HT1080 (cell line): ENCODE measurements at regions not wholly inside any gene's neighbourhood (a gene's known extent, or its start where the extent isn't known, plus 50 kb on each side); places are given as distances from the start of the nearest gene placed in this dataset.
A peak's percentile ranks its signal among the peaks of the same experiment; 100 is the strongest.
"Not testable (repeated sequence)": the region's sequence is repeated elsewhere in the genome, so short reads cannot be mapped to it uniquely, and the experiment has no call there.

Experiments used
- DNase-seq: peaks from one replicate; pipeline ENCODE4 v3.0.0-alpha.2; 2015; ENCODE audit warnings: low read depth

DNA sequence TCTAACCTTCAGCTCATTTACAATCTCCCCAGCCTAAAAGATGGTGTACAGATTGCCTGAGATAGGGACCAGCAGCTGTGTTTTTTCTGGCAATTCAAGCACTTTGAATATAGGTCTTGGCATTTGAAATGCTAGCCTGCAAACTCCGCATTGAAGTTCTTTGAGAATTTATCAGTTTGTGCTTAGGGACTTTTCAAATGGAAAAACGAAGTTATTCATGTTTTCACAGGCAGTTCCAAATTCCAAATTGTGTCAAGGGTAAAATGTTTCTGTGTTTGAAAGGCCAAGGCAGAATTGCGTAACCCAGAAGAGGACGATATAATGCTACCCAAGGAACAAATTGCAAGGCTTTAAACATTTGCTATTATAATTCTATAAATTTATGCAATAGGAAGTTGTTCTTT is 168.9 kb upstream of the RASSF8 start:
- DNase-seq: no peak

DNA sequence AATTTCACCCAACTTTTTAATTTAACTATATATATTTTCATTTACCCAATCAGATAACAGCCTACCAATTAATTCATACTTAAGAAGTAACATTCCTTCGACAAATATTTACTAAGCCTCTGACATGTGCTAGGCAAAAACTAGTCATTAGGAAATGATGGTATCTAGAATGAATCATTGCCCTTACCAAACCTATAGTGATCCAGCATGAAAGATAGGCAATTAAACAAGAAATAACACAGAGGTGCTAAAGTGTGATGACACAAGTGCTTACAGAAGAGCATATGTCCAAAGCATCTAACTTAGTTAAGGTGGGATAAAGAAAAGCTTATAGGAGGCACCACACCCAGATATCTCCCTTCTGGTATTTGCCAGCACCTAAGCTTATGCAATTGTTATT is 166.5 kb upstream of the RASSF8 start:
- DNase-seq: no peak

DNA sequence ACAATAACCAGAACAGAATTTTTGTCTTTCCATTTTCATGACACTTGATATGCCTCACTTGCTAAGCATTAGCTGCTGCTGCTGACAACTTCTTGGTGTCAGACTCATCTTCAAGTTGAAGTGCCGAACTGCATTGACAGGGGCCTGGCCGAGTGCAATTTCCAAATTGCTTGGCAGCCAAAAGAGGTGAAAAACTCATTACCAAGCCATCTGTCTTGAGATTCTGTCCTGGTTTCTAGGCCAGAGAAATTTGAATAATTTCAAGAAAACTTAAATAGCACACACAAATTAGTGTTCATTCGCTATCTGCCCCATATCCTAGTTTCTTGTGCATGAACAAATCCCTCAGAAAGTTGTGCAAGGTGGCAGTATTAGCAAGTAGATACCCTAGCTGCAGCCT is 165.3 kb upstream of the RASSF8 start:
- DNase-seq: no peak

DNA sequence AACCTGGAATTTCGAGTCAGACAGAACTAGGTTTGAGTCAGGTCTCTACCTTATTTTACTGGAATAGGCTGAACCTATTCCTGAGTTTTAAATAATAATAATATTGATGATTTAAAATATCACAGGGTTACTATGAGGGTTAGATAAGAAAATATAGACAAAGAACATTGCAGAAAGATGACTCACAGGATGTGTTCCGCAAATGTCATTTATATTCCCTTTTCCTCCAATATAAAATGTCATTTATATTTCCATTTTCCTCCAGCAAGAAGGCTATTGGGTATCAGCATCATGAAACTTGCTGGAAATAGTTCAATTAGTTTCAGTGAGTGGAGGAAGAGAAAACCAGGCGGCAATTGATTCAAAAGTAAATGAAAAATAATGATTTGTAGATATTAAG is 163.9 kb upstream of the RASSF8 start:
- DNase-seq: peak; percentile 25

DNA sequence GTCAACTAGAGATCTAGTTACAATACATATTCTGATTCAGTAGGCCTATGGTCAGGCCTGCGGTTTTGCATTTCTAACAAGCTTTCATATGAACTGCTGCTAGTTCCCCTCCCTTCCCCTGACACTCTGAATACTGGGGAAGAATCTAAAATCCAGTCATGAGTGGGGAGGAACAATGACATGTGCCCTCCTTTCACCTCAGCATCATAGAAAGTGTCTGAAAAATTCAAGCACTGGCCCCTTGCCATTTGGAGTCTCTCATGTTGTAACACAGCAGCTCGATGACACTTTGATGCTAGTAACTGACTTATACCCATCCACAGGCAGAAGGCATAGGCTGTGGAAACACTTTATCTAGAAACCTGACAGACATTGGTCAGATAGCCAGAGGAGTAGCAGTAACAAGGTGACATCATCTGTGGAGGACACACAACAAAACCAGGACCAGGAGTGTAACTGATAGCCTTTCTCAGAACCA is 161.9 kb upstream of the RASSF8 start:
- peak; percentile 73 for DNase-seq

DNA sequence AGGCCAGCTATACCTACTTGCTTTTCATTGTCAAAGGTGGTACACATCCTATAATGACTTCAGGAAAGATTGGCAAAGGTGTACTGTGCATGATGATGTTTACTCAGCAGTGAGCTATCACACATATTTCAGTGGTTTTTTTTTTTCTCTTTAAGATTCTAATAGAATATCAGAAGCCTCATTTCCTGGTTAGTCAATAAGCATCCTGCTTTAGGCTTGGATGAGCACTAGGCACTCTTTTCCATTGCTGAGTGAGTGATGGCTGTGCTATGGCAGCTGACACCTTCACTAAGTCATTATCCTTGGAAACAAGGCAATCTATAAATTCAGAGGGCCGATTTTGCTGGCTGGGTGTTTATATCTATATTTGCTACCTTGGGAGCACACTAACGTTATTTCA is 161.1 kb upstream of the RASSF8 start:
- DNase-seq: peak; percentile 26

DNA sequence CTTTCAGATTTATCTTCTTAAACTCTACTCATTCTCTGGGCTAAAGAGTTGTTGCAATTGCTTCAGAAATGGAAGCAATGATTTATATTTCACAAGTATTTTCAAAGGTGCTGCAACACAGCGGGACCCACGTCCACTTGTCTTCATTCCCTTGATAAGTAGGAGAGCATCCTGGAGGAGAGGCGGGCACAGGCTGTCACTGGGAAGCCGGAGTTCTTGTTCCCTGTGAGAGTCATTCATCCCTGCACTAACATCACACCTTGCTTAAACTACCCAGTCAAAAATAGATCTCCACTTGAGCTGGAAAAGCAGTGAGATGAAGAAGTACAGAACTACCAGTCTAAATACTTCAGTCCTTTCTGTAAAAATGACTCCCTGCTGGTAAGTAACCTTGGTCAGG is 160.5 kb upstream of the RASSF8 start:
- DNase-seq: no peak

DNA sequence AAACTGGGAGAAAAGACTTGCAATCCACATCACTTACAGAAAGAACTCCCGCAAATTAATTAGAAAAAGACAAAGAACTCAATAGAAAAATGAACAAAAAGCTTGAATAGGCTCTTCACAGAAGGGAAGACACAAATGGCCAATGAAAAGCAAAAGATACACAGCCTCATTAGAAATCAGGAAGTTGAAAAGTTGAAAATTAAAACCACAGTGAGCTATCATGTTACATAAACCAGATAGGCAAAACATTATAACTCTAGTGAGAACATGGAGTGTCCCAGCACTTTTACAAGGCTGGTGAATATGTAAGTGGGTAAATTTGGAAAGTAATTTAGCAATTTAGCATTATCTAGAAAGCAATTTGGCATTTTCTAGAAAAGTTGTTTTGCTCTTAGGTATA is 158.4 kb upstream of the RASSF8 start:
- DNase-seq: peak; percentile 29

DNA sequence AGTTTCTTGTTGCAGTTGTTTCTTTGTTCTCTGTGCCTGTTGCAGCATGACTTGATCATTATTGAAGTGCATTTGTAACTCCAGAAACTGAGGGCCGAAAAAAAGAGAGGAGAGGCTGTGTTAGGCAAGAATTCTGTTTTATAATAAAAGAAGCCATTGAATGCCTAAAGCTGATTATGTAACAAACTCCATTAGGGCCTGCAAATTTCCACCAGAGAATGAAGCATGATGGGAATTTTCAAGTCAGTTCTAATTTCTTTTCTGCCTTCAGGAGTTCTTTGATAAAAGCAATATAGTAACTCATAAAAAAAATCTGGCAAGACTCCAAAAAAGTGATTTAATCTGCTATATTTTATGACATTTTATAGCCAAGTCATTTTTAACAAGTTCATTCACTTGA is 156.7 kb upstream of the RASSF8 start:
- DNase-seq: no peak

DNA sequence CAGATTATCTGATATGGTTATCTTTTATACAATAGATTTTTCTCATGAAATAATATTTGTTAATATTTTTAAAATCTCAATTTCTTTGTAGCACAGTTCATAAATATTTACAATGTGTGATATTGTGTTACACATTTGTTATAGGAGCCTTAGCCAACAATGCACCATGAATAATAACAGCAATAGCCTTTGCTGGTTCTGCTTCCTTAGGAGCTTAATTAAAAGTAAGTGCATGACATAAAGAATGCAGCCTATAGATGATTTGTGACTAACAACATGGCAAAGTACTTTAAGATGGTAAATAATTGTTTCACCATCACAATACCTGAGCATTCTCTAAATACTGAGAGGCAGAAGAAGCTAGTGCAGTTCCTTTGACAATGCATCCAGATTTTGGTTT is 156.3 kb upstream of the RASSF8 start:
- no peak for DNase-seq

DNA sequence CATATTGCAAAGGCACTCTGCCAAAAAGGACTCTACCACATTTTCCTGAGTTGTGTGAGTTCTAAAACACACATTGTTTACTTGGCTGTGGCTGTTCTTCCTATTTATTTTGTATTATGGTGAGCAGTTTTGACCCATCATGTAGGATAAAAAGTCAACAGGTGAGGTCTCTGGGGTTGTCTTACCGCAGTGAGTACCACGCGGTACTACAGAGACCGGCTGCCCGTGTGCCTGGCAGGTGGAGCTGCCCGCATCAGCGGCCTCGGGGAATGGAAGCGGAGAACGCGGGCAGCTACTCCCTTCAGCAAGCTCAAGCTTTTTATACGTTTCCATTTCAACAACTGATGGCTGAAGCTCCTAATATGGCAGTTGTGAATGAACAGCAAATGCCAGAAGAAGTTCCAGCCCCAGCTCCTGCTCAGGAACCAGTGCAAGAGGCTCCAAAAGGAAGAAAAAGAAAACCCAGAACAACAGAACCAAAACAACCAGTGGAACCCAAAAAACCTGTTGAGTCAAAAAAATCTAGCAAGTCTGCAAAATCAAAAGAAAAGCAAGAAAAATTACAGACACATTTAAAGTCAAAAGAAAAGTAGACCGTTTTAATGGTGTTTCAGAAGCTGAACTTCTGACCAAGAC is 155.3 kb upstream of the RASSF8 start:
- DNase-seq: not testable (repeated sequence)

DNA sequence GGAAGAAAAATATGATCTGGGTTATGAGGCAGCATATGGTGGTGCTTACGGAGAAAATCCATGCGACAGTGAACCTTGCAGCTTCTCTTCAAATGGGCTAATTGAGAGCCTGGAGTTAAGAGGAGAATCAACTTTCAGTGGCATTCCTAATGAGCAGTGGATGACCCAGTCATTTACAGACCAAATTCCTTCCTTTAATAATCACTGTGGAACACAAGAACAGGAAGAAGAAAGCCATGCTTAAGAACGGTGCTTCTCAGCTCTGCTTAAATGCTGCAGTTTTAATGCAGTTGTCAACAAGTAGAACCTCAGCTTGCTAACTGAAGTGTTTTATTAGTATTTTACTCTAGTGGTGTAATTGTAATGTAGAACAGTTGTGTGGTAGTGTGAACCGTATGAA is 154.2 kb upstream of the RASSF8 start:
- not testable (repeated sequence) for DNase-seq

DNA sequence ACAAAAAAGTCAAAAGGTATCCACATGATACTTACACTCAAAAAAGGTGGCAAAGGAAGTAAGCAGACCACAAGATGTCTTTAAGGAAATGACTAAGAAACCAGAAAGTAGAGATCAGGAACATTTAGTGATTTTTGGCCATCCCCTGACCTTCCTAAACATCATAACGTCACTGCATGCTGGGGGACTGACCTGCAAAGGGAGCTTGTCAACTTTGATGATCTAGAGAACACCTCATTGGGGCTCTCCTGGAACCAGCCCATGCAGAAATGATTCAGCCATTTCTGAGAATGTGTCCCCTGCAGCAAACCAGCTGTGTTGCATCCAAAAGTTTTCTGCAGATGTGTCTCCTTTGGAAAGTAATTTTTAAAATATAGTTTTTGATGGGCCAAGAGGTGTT is 152.2 kb upstream of the RASSF8 start:
- DNase-seq: peak; percentile 90

DNA sequence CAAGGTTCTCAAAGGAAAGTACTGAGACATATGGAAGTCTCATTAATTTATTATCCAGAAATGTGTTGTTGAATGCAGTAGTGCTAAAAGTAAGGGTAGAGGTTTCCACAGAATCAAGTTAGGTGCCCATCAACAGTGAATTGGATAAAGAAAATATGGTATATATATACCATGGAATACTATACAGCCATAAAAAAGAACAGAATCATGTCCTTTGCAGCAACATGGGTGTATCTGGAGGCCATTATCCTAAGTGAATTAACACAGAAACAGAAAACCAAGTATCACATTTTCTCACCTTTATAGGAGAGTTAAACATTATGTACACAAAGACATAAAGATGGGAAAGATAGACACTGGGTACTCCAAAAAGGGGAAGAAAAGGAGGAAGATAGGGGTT is 149.9 kb upstream of the RASSF8 start:
- DNase-seq: no peak

DNA sequence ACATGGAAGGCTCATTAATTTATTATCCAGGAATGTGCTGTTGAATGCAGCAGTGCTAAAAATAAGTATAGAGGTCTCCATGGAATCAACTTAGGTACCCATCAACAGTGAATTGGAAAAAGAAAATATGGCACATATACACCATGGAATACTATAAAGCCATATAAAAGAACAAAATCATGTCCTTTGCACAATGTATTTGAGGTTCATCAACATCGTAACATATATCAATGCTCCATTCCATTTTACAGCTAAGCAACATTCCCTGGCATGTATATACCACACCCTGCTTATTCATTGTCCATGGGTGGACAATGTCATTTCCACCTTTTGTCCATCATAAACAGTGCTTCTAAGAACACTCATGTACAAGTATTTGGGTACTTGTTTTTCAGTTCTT is 147.8 kb upstream of the RASSF8 start:
- DNase-seq: no peak

DNA sequence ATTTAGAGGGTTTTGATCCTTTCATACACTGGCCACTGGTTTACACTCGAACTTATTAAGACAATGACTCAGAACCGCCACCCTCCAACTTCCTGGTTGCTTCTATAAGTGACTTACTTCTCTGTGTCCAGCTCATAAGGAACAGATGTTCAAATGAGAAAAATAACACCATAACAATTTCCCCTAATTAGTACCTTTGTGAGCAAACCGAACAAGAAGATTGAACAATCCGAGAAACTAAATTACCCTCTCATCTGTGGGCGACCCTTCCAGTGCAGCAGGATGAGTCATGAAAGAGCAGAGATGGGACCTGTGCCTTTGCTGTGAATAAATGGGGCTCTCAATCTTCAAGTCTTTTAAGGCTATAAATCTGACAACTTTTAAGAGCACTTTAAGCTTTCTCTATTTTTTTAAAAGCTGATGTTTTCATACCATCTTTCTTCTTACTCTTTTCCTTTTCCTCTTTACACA is 146.8 kb upstream of the RASSF8 start:
- peak; percentile 59 for DNase-seq

DNA sequence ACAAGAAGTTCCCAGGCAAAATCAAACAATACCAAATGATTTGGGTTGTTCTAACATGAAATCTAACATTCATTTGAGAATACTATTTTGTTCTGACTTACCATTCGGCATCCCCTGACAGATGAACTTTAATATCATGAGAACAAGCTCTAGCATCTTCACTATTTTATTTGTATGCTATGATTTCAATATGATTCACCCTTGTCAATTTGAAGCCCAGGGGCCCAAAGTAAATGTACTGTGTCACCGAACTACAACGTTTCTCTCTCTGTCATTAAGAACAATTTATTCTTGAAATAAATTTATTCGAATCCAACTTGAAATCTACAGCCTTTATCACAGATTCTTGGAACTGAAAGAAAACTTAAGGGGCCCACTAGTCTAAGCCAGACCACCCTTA is 146.2 kb upstream of the RASSF8 start:
- DNase-seq: no peak

DNA sequence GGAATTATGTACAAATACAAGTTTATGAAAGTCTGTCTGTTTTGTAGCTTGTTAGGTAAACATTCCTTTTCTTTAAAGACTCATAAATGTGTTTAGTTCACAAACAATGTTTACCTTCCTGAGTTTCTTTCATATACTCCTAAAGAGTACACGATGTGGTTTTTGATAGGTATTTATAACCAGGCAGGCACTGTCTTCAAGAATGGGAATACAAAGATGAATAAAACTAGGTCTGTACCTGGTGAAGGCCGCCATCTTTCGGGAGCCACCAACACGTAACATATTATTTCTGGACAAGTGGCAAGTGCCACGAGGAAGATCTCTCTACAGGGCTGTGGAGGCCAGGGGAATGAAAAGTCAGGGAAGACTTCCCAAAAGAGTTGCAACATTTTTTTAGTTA is 144.6 kb upstream of the RASSF8 start:
- no peak for DNase-seq

DNA sequence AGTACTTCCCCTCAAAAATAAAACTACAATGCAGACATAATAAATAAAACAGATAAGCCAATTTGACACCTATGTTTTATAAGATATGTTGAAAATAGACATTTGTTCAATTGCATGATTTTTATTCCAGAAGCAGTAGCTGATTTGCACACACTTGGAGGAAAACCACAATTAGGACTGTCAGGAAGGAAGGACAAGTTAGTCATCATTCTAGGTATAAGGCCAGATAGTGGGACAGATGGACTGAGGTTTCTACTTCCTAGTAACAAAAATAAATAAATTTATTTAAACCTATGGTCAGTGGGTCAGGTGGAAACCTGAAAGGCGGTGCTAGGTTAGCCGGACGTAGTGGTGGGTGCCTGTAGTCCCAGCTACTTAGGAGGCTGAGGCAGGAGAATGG is 141.8 kb upstream of the RASSF8 start:
- peak; percentile 50 for DNase-seq

DNA sequence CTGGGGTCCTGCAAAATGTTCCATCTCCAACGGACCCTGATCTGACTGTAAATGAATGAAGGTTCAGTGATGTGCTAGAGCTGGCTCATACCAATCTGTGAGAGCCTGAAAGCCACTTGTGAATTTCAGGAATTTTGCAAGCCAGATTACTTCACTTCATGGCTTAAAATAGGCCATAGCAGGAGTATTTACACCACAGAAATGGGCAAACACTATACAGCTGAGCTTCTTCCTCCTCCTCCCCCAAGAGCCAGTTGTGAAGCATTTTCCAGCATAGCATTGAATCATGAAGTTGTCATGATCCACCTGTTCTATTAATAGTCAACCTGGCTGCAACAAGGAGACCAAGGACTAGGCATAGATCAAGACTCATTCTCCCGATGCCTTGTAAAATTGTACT is 141.3 kb upstream of the RASSF8 start:
- peak; percentile 21 for DNase-seq

DNA sequence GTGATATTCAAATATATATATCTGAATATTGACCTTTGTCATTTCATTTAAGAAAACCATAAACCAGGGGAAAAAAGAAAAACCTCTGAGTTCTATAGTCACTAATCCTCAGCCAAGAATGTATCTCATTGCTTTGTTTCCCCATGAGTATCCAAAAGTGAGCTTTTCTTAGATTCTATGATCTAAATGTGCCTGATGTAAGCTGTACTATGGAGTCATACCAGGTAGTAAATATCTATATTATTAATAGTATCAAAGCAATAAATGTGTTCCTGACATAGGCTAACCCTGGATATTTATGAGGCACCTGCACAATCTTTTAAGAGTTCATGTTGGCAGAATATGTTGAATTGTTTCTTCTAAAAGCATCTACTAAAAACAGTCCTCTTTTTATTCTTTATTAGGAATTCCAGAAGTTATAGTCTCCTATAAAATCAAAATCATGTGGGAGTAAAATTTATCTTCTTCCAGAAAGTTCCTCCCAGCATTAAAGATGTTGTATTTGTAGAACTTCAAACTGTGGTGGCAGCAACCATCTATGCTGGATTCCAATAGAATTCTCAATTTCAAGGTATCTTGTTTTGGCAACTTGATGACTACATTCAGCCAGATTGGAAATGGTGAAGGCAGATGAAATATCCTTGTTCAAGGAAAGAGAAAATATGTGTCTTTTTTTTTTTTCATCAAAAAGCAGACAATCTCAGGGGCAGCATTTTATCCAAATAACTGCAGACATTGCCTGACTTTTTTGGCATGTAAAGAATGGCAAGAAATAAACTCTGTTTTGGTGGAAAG is 139.7 kb upstream of the RASSF8 start:
- DNase-seq: no peak

DNA sequence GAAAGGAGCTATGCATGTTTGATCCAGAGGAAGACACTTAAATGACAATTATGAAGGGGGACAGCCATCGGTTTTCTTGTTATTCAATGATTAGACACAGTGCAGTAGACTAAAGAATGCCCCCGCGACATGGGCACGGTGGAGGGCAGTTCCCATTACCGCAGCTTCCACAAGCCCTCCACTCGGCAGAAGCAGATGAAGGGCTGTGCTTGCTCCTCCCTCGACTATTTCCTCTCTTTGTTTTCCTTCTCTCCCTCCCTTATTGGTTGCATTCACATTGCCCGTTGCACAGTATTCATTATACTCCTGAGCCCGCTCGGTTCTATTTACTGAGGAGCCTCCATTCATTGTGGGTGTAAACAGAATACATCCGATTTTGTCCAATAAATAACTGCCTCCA is 138.8 kb upstream of the RASSF8 start:
- no peak for DNase-seq

DNA sequence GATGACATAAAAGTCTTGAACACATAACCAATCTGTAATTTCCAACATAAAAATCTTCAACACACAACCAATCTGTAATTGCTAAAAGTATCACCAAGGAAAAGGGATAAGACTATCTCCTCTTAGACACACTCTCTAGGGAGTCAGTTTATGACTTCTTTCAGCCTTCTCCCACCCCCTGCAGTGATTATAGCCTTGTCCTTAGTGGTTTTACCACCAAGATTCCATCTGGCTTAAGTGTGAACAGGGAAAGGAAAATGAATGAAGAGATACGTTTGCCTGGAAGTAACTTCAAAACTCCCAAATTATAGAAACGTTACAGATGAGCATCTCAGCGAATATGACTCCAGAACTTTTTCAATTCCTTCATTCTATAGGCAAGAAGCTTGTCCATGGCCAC is 136.2 kb upstream of the RASSF8 start:
- no peak for DNase-seq
